K562 (cell line): ENCODE measurements at regions not wholly inside any gene's neighbourhood (a gene's known extent, or its start where the extent isn't known, plus 50 kb on each side); places are given as distances from the start of the nearest gene placed in this dataset.

Source experiments
- ATAC-seq: fragments of 200-7000 bp; cut with Tn5 transposase; 3 replicates; pipeline ENCODE4 v1.9.1; 2020; ENCODE audit warnings: moderate library complexity
- BruUV-seq: library from RNA; stranded (reverse); fragments of 400-500 nt; replicated peaks from 2 replicates; lab custom pipeline; 2021; lab: Mats Ljungman, UMichigan
- CTCF ChIA-PET: fragments of 300-600 bp; formaldehyde crosslinking; extraction: SDS; loops from one replicate; lab custom pipeline; 2021; ENCODE audit warnings: low intra/inter-chr PET ratio; lab: Yijun Ruan, JAX
- POLR2A ChIA-PET: fragments of 300-600, 350-650 bp; sonication (Branson Sonifier 250); formaldehyde crosslinking; extraction: SDS; loops from one replicate; lab custom pipeline; 2021; ENCODE audit warnings: antibody characterized with exemption, inconsistent platforms; lab: Yijun Ruan, JAX
- DNase-seq, 4 experiments: peaks; one replicate each; pipeline versions ENCODE4 v3.0.0 to v3.0.0-alpha.2; 2011 to 2018; ENCODE audit warnings: low spot score in 3 of 4, mixed read lengths in 3 of 4; ENCODE audit errors: extremely low read depth in 1 of 4
- FAIRE-seq: peaks from 2 replicates; lab custom pipeline; 2011; peaks lifted over from hg19 to GRCh38; lab: Jason Lieb, UNC
- H2AFZ ChIP-seq: 2 replicates; pipeline ENCODE4 v1.6.0; 2011; ENCODE audit warnings: low read depth, low read length, control low read depth, inconsistent platforms
- H3K27ac ChIP-seq: fragments of 200-600 bp; 3 replicates; pipeline ENCODE4 v1.8.0; 2011; ENCODE audit warnings: low read depth, mild to moderate bottlenecking, control low read depth, inconsistent platforms, low read length, moderate library complexity, mixed read lengths; ENCODE audit errors: extremely low read depth
- H3K27me3 ChIP-seq, 2 experiments: fragments of 300-600 bp in 1 of 2; 2 replicates in 1 of 2; 3 replicates in 1 of 2; pipeline versions ENCODE4 v1.6.0 to v1.8.0; 2011; ENCODE audit warnings: inconsistent platforms in 2 of 2, low read length in 2 of 2, mild to moderate bottlenecking in 1 of 2, mixed read lengths in 1 of 2, moderate library complexity in 1 of 2; ENCODE audit not compliant: control insufficient read depth in 2 of 2, insufficient read depth in 2 of 2
- H3K36me3 ChIP-seq: fragments of 300-600 bp; 3 replicates; pipeline ENCODE4 v1.8.0; 2011; ENCODE audit warnings: mild to moderate bottlenecking, low read length, inconsistent platforms; ENCODE audit not compliant: control insufficient read depth, insufficient read depth
- H3K4me1 ChIP-seq, 2 experiments: fragments of 200-600 bp in 1 of 2; replicated peaks in 1 of 2; 2 replicates in 1 of 2; 3 replicates in 1 of 2; pipeline versions ENCODE4 v1.5.1 to v1.8.0; 2011; ENCODE audit warnings: inconsistent platforms in 2 of 2, low read length in 2 of 2, mild to moderate bottlenecking in 1 of 2, mixed read lengths in 1 of 2, moderate library complexity in 1 of 2; ENCODE audit not compliant: control insufficient read depth in 2 of 2, insufficient read depth in 2 of 2
- H3K4me2 ChIP-seq: 2 replicates; pipeline ENCODE4 v1.6.1; 2011; ENCODE audit warnings: low read length, control low read depth, inconsistent platforms, mixed read lengths; ENCODE audit not compliant: insufficient read depth
- H3K4me3 ChIP-seq: fragments of 200-600 bp; sonication (generic), shearing (Covaris generic); 2 replicates; pipeline ENCODE4 v1.5.1; 2016; ENCODE audit warnings: control low read depth, inconsistent platforms
- H3K79me2 ChIP-seq: fragments of 200-600 bp; 3 replicates; pipeline ENCODE4 v1.8.0; 2011; ENCODE audit warnings: low read length, inconsistent platforms; ENCODE audit not compliant: control insufficient read depth, insufficient read depth
- H3K9ac ChIP-seq, 2 experiments: 2 replicates each; pipeline versions ENCODE4 v1.6.0 to v1.6.1; 2011; ENCODE audit warnings: low read depth in 2 of 2, low read length in 2 of 2, control low read depth in 1 of 2, inconsistent platforms in 1 of 2, mild to moderate bottlenecking in 1 of 2, mixed read lengths in 1 of 2; ENCODE audit not compliant: insufficient read depth in 1 of 2
- H3K9me1 ChIP-seq: one replicate; pipeline ENCODE4 v1.6.0; 2011; ENCODE audit warnings: inconsistent platforms, mild to moderate bottlenecking, low read length, moderate library complexity; ENCODE audit not compliant: control insufficient read depth, insufficient read depth
- H3K9me3 ChIP-seq: replicated peaks from 2 replicates; pipeline ENCODE4 v1.5.1; 2011; ENCODE audit warnings: low read depth, low read length, inconsistent platforms; ENCODE audit not compliant: control insufficient read depth, insufficient read depth
- H4K20me1 ChIP-seq: replicated peaks from 2 replicates; pipeline ENCODE4 v1.6.1; 2011; ENCODE audit warnings: low read length, inconsistent platforms, mixed read lengths; ENCODE audit not compliant: control insufficient read depth, insufficient read depth
- ARID2 ChIP-seq: fragments of 450-650 bp; IDR thresholded peaks from 2 replicates; pipeline ENCODE4 v1.6.1; 2017; ENCODE audit warnings: antibody characterized with exemption, mild to moderate bottlenecking
- CBFB ChIP-seq: sonication (generic); formaldehyde crosslinking; IDR thresholded peaks from 2 replicates; pipeline ENCODE4 v1.4.0; 2020; ENCODE audit warnings: mild to moderate bottlenecking, missing genetic modification reagents
- FOXJ2 ChIP-seq: fragments of 200-800 bp; sonication (Bioruptor generic); IDR thresholded peaks from 2 replicates; pipeline ENCODE4 v1.6.1; 2016; ENCODE audit warnings: missing genetic modification characterization, missing compliant biosample characterization
- FOXK2 ChIP-seq, 2 experiments: fragments of 450-650 bp; IDR thresholded peaks in 1 of 2; conservative IDR thresholded peaks in 1 of 2; 2 replicates each; pipeline ENCODE4 v1.6.1; 2016; ENCODE audit warnings: low read depth in 2 of 2, mild to moderate bottlenecking in 1 of 2
- FOXP1 ChIP-seq: sonication (generic); formaldehyde crosslinking; IDR thresholded peaks from 2 replicates; pipeline ENCODE4 v1.8.0; 2022; ENCODE audit warnings: mild to moderate bottlenecking, missing genetic modification reagents
- HDAC1 ChIP-seq, 2 experiments: fragments of 450-650 bp; IDR thresholded peaks; 2 replicates each; pipeline ENCODE4 v1.6.1; 2016 to 2017; ENCODE audit warnings: inconsistent platforms in 1 of 2, mild to moderate bottlenecking in 1 of 2, moderate library complexity in 1 of 2
- HEY1 ChIP-seq: fragments of 250-450 bp; sonication (Bioruptor Pico); IDR thresholded peaks from 2 replicates; pipeline ENCODE4 v1.5.0; 2020; ENCODE audit warnings: mild to moderate bottlenecking, moderate library complexity, borderline replicate concordance
- LEF1 ChIP-seq: fragments of 450-650 bp; IDR thresholded peaks from 2 replicates; pipeline ENCODE4 v1.6.1; 2016; ENCODE audit warnings: mild to moderate bottlenecking
- OTX1 ChIP-seq: fragments of 450-650 bp; formaldehyde crosslinking; IDR thresholded peaks from 2 replicates; pipeline ENCODE4 v1.4.0; 2022; ENCODE audit warnings: mild to moderate bottlenecking
- SAFB ChIP-seq: fragments of 200-400 bp; formaldehyde crosslinking; IDR thresholded peaks from 2 replicates; pipeline ENCODE4 v1.6.1; 2017; ENCODE audit warnings: low read depth, low read length, borderline replicate concordance
- ZC3H11A ChIP-seq: IDR thresholded peaks from 2 replicates; pipeline ENCODE4 v1.6.1; 2012; ENCODE audit warnings: low read depth, low read length, improper control_type of control experiment
- ZFPM2 ChIP-seq: fragments of 250-450 bp; sonication (Bioruptor Pico); IDR thresholded peaks from 2 replicates; pipeline ENCODE4 v1.5.1; 2022; ENCODE audit warnings: mild to moderate bottlenecking
- in situ Hi-C: fragments of 300-500 bp; cut with MboI; formaldehyde crosslinking; loops from 4 replicates; pipeline ENCODE4 v1.15.0; 2018; ENCODE audit warnings: inconsistent platforms, mixed read lengths
- intact Hi-C: fragments of 100-400 bp; cut with micrococcal nuclease; formaldehyde crosslinking; loops from 2 replicates; pipeline ENCODE4 v1.14.2; 2022
- TF ChIP-seq, protein P1 (sequence below): sonication (generic); formaldehyde crosslinking; IDR thresholded peaks from 2 replicates; pipeline ENCODE4 v1.8.0; 2022; ENCODE audit warnings: mild to moderate bottlenecking, missing genetic modification reagents
- TF ChIP-seq, protein P2 (sequence below), 2 experiments: fragments of 450-650 bp; conservative IDR thresholded peaks; 2 replicates each; pipeline ENCODE4 v1.6.1; 2017; ENCODE audit warnings: mild to moderate bottlenecking in 2 of 2, moderate library complexity in 2 of 2
- TF ChIP-seq, protein P3 (sequence below): fragments of 250-450 bp; sonication (Bioruptor Pico); IDR thresholded peaks from 2 replicates; pipeline ENCODE4 v1.5.0; 2021; ENCODE audit warnings: mild to moderate bottlenecking, moderate library complexity

DNA sequence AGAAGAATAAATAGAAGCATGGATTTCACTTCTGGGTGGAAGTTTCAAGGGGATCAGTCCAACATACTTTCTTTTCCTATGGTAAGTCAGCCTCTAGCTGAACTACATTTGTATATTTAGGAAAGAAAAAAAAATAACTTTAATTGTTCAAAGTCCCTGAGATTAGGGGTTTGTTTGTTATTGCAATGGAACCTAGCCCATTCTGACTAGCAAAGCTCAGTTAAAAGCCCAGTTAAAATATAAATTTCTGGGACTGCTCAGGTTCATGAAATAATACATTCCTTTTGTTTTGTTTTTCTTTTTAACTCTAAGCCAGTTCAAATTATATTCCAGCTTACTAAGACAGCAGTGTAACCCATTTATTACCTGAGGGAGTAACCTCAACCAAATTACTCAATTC, 2069.6 kb upstream of the CELF4 start:
- FAIRE-seq (no peak), DNase-seq (no peak), ATAC-seq (no peak)
- in situ Hi-C loops = loop anchor here (10.0 kb wide), 1 partner anchor 210 kb away; no protein-coding TSS in a partner anchor
- Histone ChIP-seq H3K9me1 (no peaks in the 10 kb centered on the region), H3K79me2 (no peaks in the 10 kb centered on the region), H3K4me1 (no peaks in the 10 kb centered on the region), H3K27me3 (no peaks in the 10 kb centered on the region), H3K36me3 (no peaks in the 10 kb centered on the region), H4K20me1 (no peaks in the 10 kb centered on the region), H2AFZ (no peak overlapping the region), H3K9ac (no peak overlapping the region), H3K4me2 (no peak overlapping the region), H3K9me3 (no peaks in the 10 kb centered on the region), H3K27ac (no peak overlapping the region), H3K4me3 (no peak overlapping the region)
- POLR2A ChIA-PET = no interaction called here
- intact Hi-C loops = no loop called here
- CTCF ChIA-PET = no interaction called here
- no peak for TF ChIP-seq SAFB
- TF ChIP-seq OTX1 = no peak
- TF ChIP-seq FOXP1 = no peak
- TF ChIP-seq, protein P1, sequence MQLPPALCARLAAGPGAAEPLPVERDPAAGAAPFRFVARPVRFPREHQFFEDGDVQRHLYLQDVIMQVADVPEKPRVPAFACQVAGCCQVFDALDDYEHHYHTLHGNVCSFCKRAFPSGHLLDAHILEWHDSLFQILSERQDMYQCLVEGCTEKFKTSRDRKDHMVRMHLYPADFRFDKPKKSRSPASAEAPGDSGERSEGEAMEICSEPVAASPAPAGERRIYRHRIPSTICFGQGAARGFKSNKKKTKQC (CRISPR knock-in tag) = no peak
- no peak for TF ChIP-seq LEF1
- TF ChIP-seq ARID2 = no peak
- TF ChIP-seq, protein P2, sequence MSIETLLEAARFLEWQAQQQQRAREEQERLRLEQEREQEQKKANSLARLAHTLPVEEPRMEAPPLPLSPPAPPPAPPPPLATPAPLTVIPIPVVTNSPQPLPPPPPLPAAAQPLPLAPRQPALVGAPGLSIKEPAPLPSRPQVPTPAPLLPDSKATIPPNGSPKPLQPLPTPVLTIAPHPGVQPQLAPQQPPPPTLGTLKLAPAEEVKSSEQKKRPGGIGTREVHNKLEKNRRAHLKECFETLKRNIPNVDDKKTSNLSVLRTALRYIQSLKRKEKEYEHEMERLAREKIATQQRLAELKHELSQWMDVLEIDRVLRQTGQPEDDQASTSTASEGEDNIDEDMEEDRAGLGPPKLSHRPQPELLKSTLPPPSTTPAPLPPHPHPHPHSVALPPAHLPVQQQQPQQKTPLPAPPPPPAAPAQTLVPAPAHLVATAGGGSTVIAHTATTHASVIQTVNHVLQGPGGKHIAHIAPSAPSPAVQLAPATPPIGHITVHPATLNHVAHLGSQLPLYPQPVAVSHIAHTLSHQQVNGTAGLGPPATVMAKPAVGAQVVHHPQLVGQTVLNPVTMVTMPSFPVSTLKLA (conservative IDR thresholded peaks at IDR 0.05) = no peak
- no peak for TF ChIP-seq CBFB
- TF ChIP-seq FOXJ2 = no peak
- no peak for TF ChIP-seq ZC3H11A
- TF ChIP-seq ZFPM2 = no peak
- TF ChIP-seq HEY1 = no peak
- no peak for TF ChIP-seq FOXK2 (conservative IDR thresholded peaks at IDR 0.05 in 1 of 2, IDR thresholded peaks at IDR 0.05 in 1 of 2; ENCODE audit: low read depth in 2 of 2)
- no peak for TF ChIP-seq HDAC1 (IDR thresholded peaks at IDR 0.05)
- TF ChIP-seq, protein P3, sequence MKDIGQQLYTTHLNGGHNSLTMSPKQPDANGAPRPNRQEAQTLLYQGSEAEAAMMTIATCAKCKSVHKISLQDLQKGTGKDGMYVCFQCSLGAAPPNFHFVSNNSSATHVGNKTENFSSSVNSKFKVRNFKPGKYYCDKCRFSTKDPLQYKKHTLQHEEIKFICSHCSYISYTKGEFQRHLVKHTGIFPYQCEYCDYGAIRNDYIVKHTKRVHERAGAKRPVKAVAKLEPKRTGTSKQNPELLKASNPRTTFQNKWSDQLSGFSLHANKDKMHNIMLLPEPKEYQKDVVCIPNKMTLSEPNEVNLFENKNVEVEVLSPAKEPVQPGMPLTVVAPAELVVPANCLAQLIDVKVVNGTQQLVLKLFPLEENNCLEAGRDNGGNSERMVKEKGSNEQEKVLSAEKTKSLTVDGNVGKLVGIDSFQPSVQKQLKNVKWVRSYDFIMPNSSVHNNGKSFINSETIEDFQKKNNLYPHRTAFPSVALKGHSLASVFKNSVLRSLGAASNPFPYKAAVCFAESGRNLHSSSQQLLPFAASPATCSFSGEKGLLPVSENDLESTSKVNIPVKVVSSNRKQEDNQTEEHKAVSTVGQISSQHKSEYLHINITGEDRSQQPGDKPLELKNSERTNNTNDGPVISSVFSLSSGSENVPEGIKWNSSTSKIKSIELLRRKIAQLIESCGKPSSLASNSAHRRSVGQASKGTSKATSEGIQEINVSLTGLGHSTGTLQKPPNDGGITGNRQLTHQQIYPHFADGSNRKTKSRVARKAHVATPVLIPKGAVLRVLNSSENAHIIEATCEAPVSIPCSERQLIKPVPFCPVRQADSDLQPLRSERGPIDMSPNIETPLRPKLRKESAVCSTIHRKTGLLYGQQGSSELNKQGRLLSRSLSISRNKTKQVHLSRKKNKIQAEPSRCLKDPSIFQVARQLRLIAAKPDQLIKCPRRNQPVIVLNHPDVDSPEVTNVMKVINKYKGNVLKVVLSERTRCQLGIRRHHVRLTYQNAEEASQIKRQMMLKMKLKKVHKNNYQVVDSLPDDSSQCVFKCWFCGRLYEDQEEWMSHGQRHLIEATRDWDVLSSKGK (CRISPR knock-in tag) = no peak
- no TSS peak for BruUV-seq
